Astrocyte (in vitro differentiated cells and primary cell): ENCODE measurements at regions not wholly inside any gene's neighbourhood (a gene's known extent, or its start where the extent isn't known, plus 50 kb on each side); places are given as distances from the start of the nearest gene placed in this dataset.
A peak's percentile ranks its signal among the peaks of the same experiment; 100 is the strongest.

Experiments used
- DNase-seq: peaks from one replicate; pipeline ENCODE4 v3.0.0-alpha.2; 2010; ENCODE audit warnings: low read depth
- FAIRE-seq: peaks from 2 replicates; lab custom pipeline; 2011; peaks lifted over from hg19 to GRCh38; lab: Jason Lieb, UNC
- H2AFZ ChIP-seq: 2 replicates; pipeline ENCODE4 v1.6.0; 2012; ENCODE audit warnings: low read depth, low read length, inconsistent platforms
- H3K27ac ChIP-seq: 2 replicates; pipeline ENCODE4 v1.5.1; 2011; ENCODE audit warnings: low read depth, low read length, inconsistent platforms
- H3K27me3 ChIP-seq: 2 replicates; pipeline ENCODE4 v1.6.0; 2011; ENCODE audit warnings: low read length, inconsistent platforms; ENCODE audit not compliant: insufficient read depth
- H3K36me3 ChIP-seq: 2 replicates; pipeline ENCODE4 v1.5.1; 2011; ENCODE audit warnings: low read length, inconsistent platforms; ENCODE audit not compliant: insufficient read depth
- H3K4me1 ChIP-seq: 2 replicates; pipeline ENCODE4 v1.5.1; 2011; ENCODE audit warnings: low read length, inconsistent platforms; ENCODE audit not compliant: insufficient read depth
- H3K4me2 ChIP-seq: 2 replicates; pipeline ENCODE4 v1.6.0; 2012; ENCODE audit warnings: low read length, inconsistent platforms
- H3K4me3 ChIP-seq: 2 replicates; pipeline ENCODE4 v1.5.1; 2011; ENCODE audit warnings: low read depth, mild to moderate bottlenecking, low read length, inconsistent platforms; ENCODE audit not compliant: insufficient read depth
- H3K79me2 ChIP-seq: 2 replicates; pipeline ENCODE4 v1.6.0; 2012; ENCODE audit warnings: mild to moderate bottlenecking, low read length, inconsistent platforms; ENCODE audit not compliant: insufficient read depth
- H3K9ac ChIP-seq: 2 replicates; pipeline ENCODE4 v1.6.0; 2012; ENCODE audit warnings: mild to moderate bottlenecking, low read length, inconsistent platforms
- H3K9me3 ChIP-seq: 2 replicates; pipeline ENCODE4 v1.5.1; 2012; ENCODE audit warnings: low read depth, mild to moderate bottlenecking, low read length, inconsistent platforms; ENCODE audit not compliant: insufficient read depth
- H4K20me1 ChIP-seq: 2 replicates; pipeline ENCODE4 v1.6.0; 2012; ENCODE audit warnings: low read length, inconsistent platforms; ENCODE audit not compliant: insufficient read depth
- H3K27ac Mint-ChIP-seq: one replicate; pipeline ENCODE4 v1.8.0; 2021; ENCODE audit warnings: mild to moderate bottlenecking, mixed read lengths; ENCODE audit not compliant: unreplicated experiment
- H3K27me3 Mint-ChIP-seq: one replicate; pipeline ENCODE4 v1.8.0; 2021; ENCODE audit warnings: low read depth, mixed read lengths; ENCODE audit not compliant: unreplicated experiment
- H3K36me3 Mint-ChIP-seq: one replicate; pipeline ENCODE4 v1.8.0; 2021; ENCODE audit warnings: low read depth, mixed read lengths; ENCODE audit not compliant: unreplicated experiment
- H3K4me1 Mint-ChIP-seq: one replicate; pipeline ENCODE4 v1.8.0; 2021; ENCODE audit warnings: low read depth, mixed read lengths; ENCODE audit not compliant: unreplicated experiment
- H3K4me3 Mint-ChIP-seq: one replicate; pipeline ENCODE4 v1.8.0; 2021; ENCODE audit warnings: mild to moderate bottlenecking, moderate library complexity, mixed read lengths; ENCODE audit not compliant: unreplicated experiment
- H3K9me3 Mint-ChIP-seq: one replicate; pipeline ENCODE4 v1.8.0; 2021; ENCODE audit warnings: mild to moderate bottlenecking, mixed read lengths; ENCODE audit not compliant: unreplicated experiment
- EZH2 ChIP-seq: IDR thresholded peaks from 2 replicates; pipeline ENCODE4 v1.6.1; 2012; ENCODE audit warnings: mild to moderate bottlenecking, low read length, inconsistent platforms; ENCODE audit not compliant: insufficient read depth
- TF ChIP-seq, protein P1 (sequence below): IDR thresholded peaks from 2 replicates; pipeline ENCODE4 v1.5.1; 2011; ENCODE audit warnings: low read depth, mild to moderate bottlenecking, inconsistent platforms, low read length, moderate library complexity; ENCODE audit not compliant: insufficient read depth

DNA sequence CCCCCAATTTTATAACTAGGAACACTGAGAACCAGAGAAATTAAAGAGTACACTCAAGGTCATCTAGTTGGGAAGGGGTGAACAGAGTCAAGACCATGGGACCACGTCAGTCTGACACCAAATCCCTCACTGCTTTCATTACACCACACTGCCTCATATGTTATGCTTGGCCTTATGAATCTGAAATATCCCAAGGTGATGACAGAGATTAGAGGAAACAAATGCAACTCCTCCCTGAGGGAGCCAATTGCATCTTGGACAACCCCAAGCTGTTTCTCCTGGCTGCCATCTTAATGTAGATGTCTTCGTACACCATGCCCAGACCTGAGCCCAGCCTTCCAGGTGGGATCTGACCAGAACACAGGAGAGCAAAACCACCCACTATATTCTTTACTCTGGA is 60.6 kb upstream of the ABCA1 start:
- Histone ChIP-seq H3K79me2 (no peaks in the 10 kb centered on the region), H3K4me2 (no peak overlapping the region), H3K9ac (no peak overlapping the region), H3K4me1 (peaks cover 25% of the 10 kb centered on the region), H3K4me3 (no peak overlapping the region), H3K36me3 (no peaks in the 10 kb centered on the region), H3K9me3 (no peaks in the 10 kb centered on the region), H4K20me1 (no peaks in the 10 kb centered on the region), H2AFZ (no peak overlapping the region), H3K27ac (no peak overlapping the region), H3K27me3 (no peaks in the 10 kb centered on the region)
- DNase-seq = no peak
- H3K4me3 Mint-ChIP-seq = no peak overlapping the region
- H3K27ac Mint-ChIP-seq = no peak overlapping the region
- H3K27me3 Mint-ChIP-seq = no peaks in the 10 kb centered on the region
- no peaks in the 10 kb centered on the region for H3K36me3 Mint-ChIP-seq
- FAIRE-seq = no peak
- H3K9me3 Mint-ChIP-seq = peaks cover 7% of the 10 kb centered on the region
- TF ChIP-seq, protein P1, sequence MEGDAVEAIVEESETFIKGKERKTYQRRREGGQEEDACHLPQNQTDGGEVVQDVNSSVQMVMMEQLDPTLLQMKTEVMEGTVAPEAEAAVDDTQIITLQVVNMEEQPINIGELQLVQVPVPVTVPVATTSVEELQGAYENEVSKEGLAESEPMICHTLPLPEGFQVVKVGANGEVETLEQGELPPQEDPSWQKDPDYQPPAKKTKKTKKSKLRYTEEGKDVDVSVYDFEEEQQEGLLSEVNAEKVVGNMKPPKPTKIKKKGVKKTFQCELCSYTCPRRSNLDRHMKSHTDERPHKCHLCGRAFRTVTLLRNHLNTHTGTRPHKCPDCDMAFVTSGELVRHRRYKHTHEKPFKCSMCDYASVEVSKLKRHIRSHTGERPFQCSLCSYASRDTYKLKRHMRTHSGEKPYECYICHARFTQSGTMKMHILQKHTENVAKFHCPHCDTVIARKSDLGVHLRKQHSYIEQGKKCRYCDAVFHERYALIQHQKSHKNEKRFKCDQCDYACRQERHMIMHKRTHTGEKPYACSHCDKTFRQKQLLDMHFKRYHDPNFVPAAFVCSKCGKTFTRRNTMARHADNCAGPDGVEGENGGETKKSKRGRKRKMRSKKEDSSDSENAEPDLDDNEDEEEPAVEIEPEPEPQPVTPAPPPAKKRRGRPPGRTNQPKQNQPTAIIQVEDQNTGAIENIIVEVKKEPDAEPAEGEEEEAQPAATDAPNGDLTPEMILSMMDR = no peak
- H3K4me1 Mint-ChIP-seq = peaks cover 28% of the 10 kb centered on the region

DNA sequence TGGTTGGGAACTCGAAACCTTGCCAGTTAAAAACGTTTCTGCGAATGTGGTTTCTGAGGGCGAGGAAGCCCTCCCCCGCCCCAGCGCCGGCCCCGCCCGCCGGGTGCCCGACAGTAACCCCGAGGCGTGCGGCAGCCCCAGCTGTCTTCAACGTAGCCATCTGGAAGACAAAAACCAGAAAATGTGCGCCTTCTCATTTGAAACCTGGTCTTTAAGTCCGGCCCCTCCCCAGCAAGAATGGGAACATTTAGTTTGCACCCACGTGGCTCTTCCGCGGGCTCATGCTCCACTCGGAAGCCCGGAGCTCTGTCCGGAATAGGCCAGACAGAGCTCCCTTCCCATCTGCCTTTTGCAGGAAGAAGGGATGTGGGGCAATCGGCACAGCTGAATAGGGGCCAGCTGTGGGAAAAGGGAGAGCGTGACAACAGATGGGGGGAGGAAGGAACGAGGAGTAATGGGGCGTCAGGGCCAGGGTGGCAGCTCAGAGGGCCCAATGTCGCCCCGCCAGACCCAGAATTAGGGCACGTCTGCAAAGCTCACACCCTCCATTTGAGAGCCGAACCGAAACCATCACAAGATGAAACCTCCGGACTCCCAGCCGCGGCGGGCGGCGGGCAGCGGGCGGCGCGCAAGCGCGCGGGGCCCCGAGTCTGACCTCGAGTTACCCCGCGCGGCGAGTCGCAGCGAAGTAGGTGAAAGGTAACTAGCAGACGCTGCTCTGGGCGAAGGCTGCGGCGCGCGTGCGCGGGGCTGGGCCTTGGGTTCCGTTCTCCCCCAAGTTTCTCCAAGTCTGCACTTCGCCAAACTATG is 63.4 kb upstream of the ABCA1 start:
- Histone ChIP-seq H3K9me3 (no peaks in the 10 kb centered on the region), H2AFZ (peak overlapping the region; percentile 84), H4K20me1 (no peaks in the 10 kb centered on the region), H3K36me3 (no peaks in the 10 kb centered on the region), H3K27me3 (no peaks in the 10 kb centered on the region), H3K9ac (peak overlapping the region; percentile 91), H3K27ac (peak overlapping the region; percentile 92), H3K79me2 (no peaks in the 10 kb centered on the region), H3K4me3 (peak overlapping the region; percentile 74), H3K4me2 (peak overlapping the region; percentile 92), H3K4me1 (peaks cover 32% of the 10 kb centered on the region)
- H3K27me3 Mint-ChIP-seq = no peaks in the 10 kb centered on the region
- TF ChIP-seq, protein P1 = no peak
- TF ChIP-seq EZH2 = no peak
- H3K36me3 Mint-ChIP-seq = no peaks in the 10 kb centered on the region
- FAIRE-seq (no peak), DNase-seq (peak; percentile 78)
- H3K9me3 Mint-ChIP-seq = peaks cover 6% of the 10 kb centered on the region
- H3K4me1 Mint-ChIP-seq = peaks cover 38% of the 10 kb centered on the region
- peak overlapping the region; percentile 98 for H3K27ac Mint-ChIP-seq
- H3K4me3 Mint-ChIP-seq = peak overlapping the region; percentile 80

- DNase-seq (peak; percentile 88), FAIRE-seq (no peak)
- no peaks in the 10 kb centered on the region for H3K36me3 ChIP-seq
- H3K79me2 ChIP-seq = no peaks in the 10 kb centered on the region
- no peaks in the 10 kb centered on the region for H4K20me1 ChIP-seq
- peak overlapping the region; percentile 91 for H3K9ac ChIP-seq
- Mint-ChIP-seq H3K4me3 (peak overlapping the region; percentile 71), H3K27me3 (no peaks in the 10 kb centered on the region), H3K9me3 (no peaks in the 10 kb centered on the region), H3K27ac (peak overlapping the region; percentile 97), H3K4me1 (peaks cover 43% of the 10 kb centered on the region), H3K36me3 (no peaks in the 10 kb centered on the region)
- peaks cover 33% of the 10 kb centered on the region for H3K4me1 ChIP-seq
- no peak for TF ChIP-seq EZH2
- TF ChIP-seq, protein P1 = no peak
- H3K4me2 ChIP-seq = peak overlapping the region; percentile 92
- H3K4me3 ChIP-seq = no peak overlapping the region
- no peaks in the 10 kb centered on the region for H3K27me3 ChIP-seq
- no peaks in the 10 kb centered on the region for H3K9me3 ChIP-seq
- no peak overlapping the region for H2AFZ ChIP-seq
- peak overlapping the region; percentile 92 for H3K27ac ChIP-seq
Measured at GRCh38 chr9:104992659-104993058, 64.7 kb upstream of the ABCA1 start.
